Panc1 (cell line): ENCODE measurements at regions not wholly inside any gene's neighbourhood (a gene's known extent, or its start where the extent isn't known, plus 50 kb on each side); places are given as distances from the start of the nearest gene placed in this dataset.

Experiments
- CTCF ChIP-seq: fragments of 450-650 bp; IDR thresholded peaks from 2 replicates; pipeline ENCODE4 v1.5.1; 2017; ENCODE audit warnings: mild to moderate bottlenecking
- POLR2AphosphoS5 ChIP-seq: IDR thresholded peaks from 2 replicates; pipeline ENCODE4 v1.6.1; 2012; ENCODE audit warnings: mild to moderate bottlenecking, low read depth, low read length, moderate library complexity
- REST ChIP-seq, 2 experiments: IDR thresholded peaks; 2 replicates each; pipeline ENCODE4 v1.6.1; 2011 to 2012; ENCODE audit warnings: low read depth in 2 of 2, control low read depth in 1 of 2, low read length in 1 of 2, mild to moderate bottlenecking in 1 of 2, moderate library complexity in 1 of 2; ENCODE audit not compliant: insufficient read depth in 1 of 2

- no peak for TF ChIP-seq CTCF
- TF ChIP-seq POLR2AphosphoS5: no peak
- TF ChIP-seq REST (IDR thresholded peaks at IDR 0.05; ENCODE audit: insufficient read depth in 1 of 2, low read depth in 2 of 2, low read length in 1 of 2): no peak
These were observed 594.4 kb downstream of the MATN1 start for GRCh38 chr1:30129001-30129408.
